GM21786 (cell line): ENCODE measurements at regions not wholly inside any gene's neighbourhood (a gene's known extent, or its start where the extent isn't known, plus 50 kb on each side); places are given as distances from the start of the nearest gene placed in this dataset.
A peak's percentile ranks its signal among the peaks of the same experiment; 100 is the strongest.
"Not testable (repeated sequence)": the region's sequence is repeated elsewhere in the genome, so short reads cannot be mapped to it uniquely, and the experiment has no call there.

ENCODE experiments used
- ATAC-seq: cut with Tn5 transposase; IDR thresholded peaks from one replicate; pipeline ENCODE4 v1.9.1; 2021; ENCODE audit not compliant: unreplicated experiment

DNA sequence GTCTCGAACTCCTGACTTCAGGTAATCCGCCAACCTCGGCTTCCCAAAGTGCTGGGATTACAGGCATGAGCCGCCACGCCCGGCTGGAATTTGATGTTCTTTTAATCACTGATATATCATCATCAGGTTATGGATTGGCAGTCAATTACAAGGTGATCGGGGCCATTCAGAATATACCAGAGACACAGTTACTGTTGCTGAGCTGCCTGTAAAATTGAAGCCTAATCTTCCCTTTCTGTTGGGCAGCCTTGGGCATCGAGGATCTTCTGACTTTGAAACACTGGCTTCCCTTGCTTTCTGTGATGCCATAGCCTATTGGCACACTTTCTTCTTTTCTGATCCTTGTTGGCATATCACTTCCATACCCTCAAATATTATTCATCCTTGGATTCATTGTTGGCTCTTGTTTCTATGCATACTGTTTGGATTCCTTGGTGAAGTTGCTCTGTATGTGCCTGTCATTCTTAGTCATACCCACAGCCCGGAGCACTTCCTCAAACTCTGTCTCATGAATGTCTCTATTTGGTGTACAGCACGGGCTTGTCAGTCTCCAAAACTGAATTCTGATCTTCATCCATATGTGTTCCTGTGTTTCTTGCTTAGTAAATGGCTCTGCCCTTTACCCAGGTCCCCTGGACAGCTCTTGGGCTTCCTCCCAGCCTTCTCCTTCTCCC is 85.6 kb upstream of the CRYM start:
- ATAC-seq = not testable (repeated sequence)

DNA sequence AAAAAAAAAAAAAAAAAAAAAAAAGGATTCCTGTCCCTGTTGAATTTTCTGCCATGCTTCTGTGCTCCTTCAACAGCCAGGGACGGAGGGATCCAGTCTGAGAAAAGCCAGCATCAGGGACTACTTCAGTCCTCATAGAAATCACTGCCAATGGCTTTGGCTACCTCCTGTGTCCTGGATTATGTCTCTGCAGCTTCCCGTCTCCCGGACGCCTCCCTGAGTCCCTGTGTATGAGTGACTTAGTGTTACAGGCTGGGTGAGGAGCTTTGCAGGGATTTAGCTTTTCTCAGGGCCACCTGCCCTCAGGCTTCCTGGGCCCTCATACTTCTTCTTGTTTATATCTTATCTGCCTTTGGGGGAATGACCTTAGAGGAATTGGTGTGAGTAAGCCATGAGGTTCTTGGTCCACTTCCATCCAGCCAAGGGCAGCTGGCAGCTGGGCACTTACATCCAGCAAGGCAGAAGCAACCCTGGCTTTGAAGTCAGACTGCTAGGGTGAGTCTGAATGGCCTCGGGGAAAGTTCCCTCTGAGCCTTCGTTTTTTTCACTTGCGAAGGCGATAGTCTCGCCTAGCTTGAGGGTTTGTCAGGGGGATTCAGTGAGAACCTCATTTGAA is 83.6 kb upstream of the CRYM start:
- ATAC-seq = not testable (repeated sequence)

DNA sequence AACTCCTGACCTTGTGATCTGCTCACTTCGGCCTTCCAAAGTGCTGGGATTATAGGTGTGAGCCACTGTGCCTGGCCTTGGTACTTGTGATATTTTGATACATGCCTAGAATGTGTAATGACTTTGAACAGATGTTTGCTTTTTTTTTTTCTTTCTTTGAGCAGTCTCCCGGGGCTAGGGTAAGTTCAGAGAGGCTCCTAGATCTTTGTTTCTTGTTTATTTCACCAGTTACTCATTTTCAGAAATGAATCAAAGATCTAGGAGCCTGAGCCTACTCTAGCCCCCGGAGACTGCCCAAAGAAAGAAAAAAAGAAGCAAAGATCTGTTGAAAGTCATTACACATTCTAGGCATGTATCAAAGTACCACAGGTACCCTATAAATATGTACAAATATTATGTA is 83.0 kb upstream of the CRYM start:
- not testable (repeated sequence) for ATAC-seq

DNA sequence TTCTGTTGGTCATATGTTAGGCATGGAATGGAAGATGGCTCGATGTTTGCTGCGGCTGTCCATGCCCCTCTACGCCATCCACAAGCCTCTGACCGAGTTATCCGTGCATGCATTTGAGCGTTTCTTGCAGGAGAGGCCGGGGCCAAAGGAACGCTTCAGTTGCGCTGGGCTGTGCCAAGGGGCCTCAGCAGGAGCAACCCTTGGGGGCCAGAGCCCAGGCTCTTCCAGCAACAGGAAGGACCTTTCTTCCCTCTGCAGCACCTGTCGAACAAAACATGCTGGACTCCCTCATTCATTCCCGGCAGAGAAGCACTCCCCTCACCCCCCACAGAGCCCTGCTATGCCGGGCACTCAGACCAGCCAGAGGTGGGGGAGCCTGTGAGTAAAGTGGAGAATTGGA is 81.4 kb upstream of the CRYM start:
- ATAC-seq = not testable (repeated sequence)

DNA sequence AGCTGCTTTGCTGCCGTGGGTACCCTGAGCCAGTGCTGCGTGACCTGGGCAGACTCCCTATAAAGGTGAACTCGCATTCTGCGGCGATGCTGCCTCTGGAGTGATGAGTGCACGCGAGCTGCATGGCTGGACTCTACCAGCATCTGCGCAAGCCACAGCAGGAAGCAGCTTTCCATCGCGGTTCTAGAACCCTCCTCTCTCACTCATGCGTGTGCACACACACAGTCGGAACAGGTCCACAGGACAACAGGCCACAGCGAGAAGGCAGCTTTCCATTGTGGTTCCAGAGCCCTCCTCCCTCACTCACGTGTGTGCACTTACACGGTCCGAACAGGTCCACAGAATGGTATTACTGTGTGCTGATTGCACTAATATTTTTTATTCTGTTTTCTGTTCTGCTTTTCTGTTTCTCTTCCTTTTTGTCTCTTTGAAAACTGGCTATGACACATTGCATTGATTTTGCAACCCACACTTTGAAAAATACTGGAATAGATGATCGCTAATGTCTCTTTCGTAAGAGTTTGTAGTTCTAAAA is 80.2 kb upstream of the CRYM start:
- peak; percentile 47 for ATAC-seq

DNA sequence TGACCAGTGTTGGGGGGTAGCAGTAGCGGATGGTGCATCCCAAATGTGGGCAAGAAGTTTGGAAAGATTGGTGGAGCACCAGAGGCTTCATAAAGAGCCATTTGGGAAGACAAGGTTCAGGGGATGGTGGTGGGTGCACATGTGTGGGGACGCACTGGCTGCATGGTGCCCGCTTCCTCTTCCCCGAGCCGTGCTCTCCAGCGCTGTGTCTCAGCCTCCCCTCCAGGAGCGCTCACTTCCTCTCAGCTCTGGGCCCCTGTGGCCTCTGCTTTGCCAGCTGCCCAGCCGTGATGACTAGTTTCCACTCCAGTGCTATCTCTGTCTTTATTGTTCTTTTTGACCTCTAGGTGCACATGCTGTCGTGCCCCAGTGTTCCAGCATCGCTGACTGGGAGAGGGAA is 78.2 kb upstream of the CRYM start:
- ATAC-seq = not testable (repeated sequence)

DNA sequence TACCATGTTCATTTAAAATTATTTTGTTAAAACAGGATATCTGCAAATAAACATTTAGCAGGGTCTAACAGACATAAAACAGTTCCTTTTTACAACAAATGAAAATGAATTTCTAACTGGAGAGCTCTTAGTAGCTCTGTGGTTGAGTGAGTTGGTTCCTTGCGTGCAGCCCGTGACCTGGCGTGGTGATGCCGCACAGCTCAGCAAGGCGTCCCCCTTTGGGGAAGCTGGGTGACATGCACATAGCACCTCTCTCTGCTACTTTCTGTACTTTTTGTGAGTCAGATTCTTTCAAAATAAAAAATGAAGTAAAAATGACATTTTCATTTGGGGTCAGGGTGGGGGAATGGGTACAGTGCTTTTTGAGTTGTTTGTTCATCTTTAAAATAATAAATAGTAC is 73.3 kb upstream of the CRYM start:
- not testable (repeated sequence) for ATAC-seq

DNA sequence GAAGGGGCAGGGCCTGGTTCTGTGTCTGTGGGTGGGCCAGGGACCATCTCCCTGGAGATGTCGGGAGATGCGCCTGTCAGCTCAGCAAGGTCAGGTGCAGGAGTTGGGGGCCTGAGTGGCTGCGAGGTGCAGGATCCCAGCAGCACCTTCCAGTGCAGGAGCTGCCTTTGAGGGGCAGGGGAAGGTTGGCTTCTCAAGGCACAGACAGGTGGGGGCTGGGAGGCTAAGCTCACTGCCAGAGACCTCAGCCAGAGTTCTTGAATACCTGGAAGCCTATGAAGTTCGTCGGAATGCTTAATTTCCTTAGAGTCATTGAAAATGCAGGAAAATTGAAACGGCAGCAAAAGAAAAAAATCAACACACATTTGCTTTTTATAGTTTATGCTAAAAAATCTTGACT is 72.8 kb upstream of the CRYM start:
- ATAC-seq = not testable (repeated sequence)

DNA sequence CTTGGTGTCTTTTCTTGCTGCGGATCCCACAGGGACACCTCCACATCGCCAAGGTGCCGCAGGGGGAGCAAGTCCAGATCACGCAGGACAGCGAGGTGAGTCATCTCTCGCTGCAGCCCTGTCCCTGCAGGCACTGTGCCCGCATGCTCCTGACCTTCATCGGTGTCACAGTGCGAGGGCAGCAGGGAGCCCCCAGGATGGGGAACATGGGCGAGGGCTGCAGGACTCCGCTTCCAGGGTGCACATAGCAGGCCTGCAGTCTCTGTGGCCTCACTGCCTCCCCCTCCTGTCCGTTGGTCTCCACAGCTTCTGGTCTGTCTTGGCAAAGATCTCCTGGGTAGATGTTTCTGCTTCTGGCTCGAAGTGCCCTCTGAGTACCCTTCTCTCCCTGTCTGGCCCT is 71.2 kb upstream of the CRYM start:
- ATAC-seq = not testable (repeated sequence)

DNA sequence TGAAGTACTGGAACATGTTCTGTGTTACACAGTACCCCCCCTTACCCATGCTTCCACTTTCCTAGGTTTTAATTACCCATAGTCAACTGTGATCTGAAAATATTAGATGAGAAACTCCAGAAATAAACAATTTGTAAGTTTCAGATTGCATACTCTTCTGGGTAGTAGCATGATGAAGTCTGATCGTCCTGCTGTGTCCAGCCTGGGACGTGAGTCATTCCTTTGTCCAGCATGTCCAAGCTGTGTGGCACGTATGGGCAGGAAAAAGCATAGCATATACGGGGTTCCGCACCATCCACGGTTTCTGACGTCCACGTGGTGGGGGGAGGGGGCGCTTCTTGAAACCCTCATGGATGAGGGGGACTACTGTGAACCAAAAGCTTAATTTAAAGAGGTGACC is 70.7 kb upstream of the CRYM start:
- ATAC-seq = not testable (repeated sequence)

DNA sequence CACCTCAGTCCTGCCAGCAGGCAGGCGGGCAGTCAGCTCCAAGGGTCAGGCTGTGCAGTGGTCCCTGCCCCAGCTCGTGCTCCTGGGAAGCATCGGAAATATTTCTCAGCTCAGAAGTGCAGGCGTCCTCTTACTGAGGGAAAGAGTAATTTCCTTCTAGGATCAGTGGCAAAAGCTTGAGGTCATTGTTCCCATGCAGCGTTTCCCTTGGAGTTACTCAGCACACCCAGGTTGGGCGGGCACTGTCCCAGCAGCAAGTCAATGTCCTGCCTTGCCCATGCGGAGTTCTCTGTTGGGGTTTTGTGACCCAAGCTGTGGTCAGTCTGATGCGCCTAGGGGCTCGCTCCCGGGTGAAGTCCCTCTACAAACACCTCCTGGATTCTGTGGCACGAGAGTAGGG is 69.4 kb upstream of the CRYM start:
- ATAC-seq = not testable (repeated sequence)

DNA sequence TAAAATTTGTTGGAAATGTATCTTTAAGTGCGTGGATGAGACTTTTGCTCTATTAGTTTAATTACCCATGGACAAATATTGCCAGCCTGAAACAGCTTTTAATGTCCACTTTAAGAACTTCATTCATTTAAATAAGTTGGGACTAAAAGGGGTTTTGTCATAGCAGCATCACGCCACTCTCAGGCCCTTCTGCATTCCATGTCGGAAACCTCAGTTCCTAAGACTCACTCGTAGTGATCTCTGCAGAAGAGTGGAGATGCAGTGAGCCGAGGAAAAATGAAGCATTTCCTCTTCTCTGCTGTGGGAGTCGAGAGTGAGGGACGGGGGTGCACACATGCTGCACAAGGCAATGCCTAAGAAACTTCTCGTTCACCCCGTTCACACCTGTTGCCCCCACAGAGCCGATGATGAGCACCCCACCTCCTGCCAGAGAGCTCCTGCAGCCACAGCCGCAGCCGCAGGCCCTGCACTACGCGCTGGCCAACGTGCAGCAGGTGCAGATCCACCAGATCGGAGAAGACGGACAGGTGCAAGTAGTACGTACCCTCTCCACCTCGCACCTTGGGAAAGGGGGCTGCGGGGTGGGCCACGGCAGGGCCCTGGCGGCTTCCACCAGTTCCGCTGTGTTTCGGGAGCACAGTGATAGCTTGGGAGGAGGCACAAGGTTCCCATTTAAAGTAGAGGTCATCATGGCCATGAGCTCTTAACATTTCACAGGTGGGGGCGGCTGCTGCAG is 68.8 kb upstream of the CRYM start:
- not testable (repeated sequence) for ATAC-seq

DNA sequence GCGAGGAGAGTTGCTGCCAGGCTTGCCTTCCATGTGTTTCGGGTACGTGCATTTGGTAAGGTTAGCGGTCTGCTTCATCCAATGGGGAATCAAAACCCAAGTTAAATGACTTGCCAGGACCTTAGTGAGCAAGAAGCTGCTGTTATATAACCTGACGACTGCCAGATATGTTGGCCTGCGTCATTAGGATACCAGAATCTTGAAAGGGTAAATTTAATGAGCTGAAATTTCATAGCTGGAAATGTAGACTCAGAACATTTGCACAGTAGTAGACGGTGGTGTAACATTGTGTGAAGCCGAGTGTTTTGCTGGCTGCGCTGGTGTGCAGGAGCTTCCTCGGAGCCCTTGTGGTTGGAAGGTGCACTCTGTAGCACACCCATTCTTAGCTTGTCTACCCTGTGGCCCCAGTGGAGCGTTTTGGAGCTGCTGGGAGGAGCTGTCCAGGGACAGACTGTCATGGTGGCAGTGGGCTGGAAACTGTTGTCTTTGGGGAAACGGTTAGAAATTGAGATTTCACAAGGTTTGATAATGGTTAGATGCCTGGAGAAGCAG is 66.3 kb upstream of the CRYM start:
- ATAC-seq = not testable (repeated sequence)

DNA sequence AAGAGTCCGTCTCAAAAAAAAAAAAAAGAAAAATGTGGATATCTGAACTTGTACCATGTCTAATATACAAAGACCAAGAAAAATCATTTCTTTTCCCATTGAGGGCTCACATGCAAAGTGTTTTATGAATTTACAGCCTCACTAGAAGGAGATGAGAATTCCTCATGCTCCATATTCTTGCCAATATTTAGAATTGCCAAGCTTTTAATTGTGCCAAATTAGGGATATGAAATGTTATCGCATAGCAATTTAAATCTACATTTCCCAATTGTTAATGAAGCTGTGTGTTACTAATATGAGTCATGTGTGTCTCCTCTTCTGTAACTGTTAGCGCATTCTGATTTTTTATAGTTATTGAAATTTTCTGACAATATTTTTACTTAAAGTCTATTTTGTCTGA is 63.0 kb upstream of the CRYM start:
- ATAC-seq = no peak

DNA sequence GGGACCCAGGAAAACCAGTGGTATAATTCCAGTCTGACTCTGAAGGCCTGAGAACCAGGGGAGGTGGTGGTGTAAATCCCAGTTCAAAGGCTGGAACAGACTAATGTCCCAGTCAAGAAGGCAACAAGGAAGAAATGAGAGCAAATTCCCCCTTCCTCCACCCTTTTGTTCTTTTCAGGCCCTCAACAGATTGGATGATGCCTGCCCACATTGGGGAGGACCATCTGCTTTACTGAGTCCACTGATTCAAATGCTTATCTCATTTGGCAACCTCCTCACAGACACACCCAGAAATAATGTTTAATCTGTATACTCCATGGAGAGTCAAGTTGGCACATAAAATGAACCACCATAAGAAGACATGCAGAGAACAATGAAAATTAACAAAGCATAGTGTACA is 61.9 kb upstream of the CRYM start:
- no peak for ATAC-seq

DNA sequence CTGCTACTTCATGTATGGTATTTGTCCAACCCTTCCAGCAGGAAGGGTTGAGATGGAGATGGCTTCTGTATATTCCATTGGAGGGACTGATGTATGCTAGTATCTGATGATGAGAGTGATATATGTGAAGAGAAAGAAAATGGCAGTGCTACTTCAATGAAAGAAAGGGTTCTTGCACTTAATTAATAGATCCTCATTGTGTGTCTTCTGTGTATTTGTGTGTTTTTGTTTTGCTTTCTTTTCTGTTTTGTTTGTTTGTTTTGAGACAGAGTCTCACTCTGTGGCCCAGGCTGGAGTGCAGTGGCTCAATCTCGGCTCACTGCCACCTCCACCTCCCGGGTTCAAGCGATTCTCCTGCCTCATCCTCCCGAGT is 61.2 kb upstream of the CRYM start:
- ATAC-seq = no peak

DNA sequence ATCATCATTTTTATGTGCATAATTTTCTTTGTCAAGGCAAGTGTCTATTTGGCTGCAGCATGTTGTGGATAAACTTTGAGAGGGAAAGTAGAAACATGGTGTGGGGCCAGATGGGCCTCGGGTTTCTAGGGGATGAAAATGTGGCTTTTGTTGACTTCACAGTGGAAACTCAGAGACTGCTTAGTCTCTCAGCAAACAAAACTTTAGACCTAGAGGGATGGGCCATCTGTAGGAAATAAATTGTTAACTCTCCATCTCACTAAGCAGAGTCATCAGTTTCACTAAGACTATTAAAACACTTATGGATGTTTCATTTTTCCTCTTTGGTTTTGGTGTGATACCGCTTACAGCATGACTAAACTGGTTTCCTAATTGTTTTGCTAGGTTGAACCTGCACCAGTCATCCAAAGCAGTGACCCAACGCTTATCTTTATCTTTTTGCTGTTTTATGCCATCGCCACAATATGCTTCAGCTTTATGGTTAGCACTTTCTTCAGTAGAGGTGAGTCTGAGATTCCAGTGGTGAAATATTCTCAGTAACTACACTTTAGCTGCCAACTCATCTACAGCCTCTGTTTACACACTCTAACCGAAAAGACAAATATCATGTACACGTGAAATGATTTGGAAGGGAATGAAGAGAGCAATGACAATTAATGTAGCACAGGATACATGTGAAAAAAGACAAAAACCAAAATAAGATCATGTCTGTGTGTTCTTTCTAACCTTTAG is 60.6 kb upstream of the CRYM start:
- ATAC-seq = no peak

DNA sequence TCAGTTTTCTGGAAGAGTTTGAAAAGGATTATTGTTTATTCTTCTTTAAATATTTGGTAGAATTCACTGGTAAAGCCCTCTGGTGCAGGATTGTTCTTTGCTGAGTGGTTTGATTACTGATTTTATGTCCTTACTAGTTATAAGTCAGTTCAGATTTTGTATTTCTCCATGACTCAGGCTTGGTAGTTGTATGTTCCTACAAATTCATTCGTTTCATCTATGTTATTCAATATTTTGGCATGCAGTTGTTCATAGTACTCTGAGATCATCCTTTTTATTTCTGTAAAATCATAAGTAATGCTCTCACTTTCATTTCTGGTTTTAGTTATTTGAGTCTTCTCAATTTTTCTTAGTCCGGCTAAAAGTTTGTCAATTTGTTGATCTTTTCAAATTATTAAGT is 58.1 kb upstream of the CRYM start:
- no peak for ATAC-seq

DNA sequence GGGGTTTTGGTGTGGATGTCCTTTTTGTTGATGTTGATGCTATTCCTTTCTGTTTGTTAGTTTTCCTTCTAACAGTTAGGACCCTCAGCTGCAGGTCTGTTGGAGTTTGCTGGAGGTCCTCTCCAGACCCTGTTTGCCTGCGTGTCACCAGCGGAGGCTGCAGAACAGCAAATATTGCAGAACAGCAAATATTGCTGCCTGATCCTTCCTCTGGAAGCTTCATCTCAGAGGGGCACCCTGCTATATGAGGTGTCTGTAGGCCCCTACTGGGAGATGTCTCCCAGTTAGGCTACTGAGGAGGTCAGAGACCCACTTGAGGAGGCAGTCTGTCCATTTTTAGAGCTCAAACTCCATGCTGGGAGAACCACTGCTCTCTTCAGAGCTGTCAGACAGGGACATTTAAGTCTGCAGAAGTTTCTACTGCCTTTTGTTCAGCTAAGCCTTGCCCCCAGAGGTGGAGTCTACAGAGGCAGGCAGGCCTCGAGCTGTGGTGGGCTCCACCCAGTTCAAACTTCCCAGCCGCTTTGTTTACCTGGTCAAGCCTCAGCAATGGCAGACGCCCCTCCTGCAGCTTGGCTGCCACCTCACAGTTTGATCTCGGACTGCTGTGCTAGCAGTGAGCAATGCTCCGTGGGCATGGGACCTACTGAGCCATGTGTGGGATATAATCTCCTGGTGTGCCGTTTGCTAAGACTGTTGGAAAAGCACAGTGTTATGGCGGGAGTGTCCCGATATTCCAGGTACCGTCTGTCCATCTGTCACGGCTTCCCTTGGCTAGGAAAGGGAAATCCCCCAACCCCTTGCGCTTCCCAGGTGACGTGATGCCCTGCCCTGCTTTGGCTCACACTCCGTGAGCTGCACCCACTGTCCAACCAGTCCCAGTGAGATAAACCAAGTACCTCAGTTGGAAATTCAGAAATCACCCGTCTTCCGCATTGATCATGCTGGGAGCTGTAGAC is 56.4 kb upstream of the CRYM start:
- ATAC-seq = not testable (repeated sequence)

DNA sequence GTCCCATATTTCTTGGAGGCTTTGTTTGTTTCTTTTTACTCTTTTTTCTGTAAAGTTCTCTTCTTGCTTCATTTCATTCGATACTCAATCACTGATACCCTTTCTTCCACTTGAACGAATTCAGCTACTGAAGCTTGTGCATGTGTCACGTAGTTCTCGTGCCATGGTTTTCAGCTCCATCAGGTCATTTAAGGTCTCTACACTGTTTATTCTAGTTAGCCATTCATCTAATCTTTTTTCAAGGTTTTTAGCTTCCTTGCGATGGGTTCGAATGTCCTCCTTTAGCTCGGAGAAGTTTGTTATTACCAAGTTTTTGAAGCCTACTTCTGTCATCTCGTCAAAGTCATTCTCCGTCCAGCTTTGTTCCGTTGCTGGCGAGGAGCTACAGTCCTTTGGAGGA is 55.6 kb upstream of the CRYM start:
- ATAC-seq = not testable (repeated sequence)
